Endothelial cell of umbilical vein (primary cell): ENCODE measurements at regions not wholly inside any gene's neighbourhood (a gene's known extent, or its start where the extent isn't known, plus 50 kb on each side); places are given as distances from the start of the nearest gene placed in this dataset.

Source experiments
- CTCF ChIP-seq, 2 donors: IDR thresholded peaks; 1 replicate in 1 of 2; 2 replicates in 1 of 2; pipeline ENCODE4 v1.5.1; 2011; ENCODE audit warnings: low read length in 2 of 2, mild to moderate bottlenecking in 2 of 2, moderate library complexity in 2 of 2, control low read depth in 1 of 2, inconsistent platforms in 1 of 2, low read depth in 1 of 2; ENCODE audit not compliant: insufficient read depth in 1 of 2; ENCODE audit errors: extremely low read depth in 1 of 2
- POLR2A ChIP-seq: IDR thresholded peaks from 2 replicates; pipeline ENCODE4 v1.6.1; 2012; ENCODE audit warnings: low read depth, mild to moderate bottlenecking, control low read depth, low read length

GRCh38 chr2:39523308-39524044, 86.4 kb upstream of the MAP4K3 start:
- TF ChIP-seq CTCF (IDR thresholded peaks at IDR 0.05; ENCODE audit: extremely low read depth in 1 of 2, insufficient read depth in 1 of 2, low read depth in 1 of 2, low read length in 2 of 2) (no peak), POLR2A (no peak)
